A673 (cell line): ENCODE measurements at regions not wholly inside any gene's neighbourhood (a gene's known extent, or its start where the extent isn't known, plus 50 kb on each side); places are given as distances from the start of the nearest gene placed in this dataset.

Source experiments
- BruUV-seq: library from RNA; stranded (reverse); fragments of 400-500 nt; replicated peaks from 2 replicates; lab custom pipeline; 2021; lab: Mats Ljungman, UMichigan
- CTCF ChIA-PET: fragments of 300-600 bp; sonication (Branson Sonifier 250); formaldehyde crosslinking; loops from one replicate; lab custom pipeline; 2022; ENCODE audit warnings: antibody characterized with exemption; lab: Charles Lee
- POLR2A ChIA-PET: fragments of 300-600 bp; sonication (Branson Sonifier 250); formaldehyde crosslinking; loops from one replicate; lab custom pipeline; 2022; ENCODE audit warnings: antibody characterized with exemption; ENCODE audit not compliant: low non-redundant PET; lab: Charles Lee
- DNase-seq: peaks from one replicate; pipeline ENCODE4 v3.0.0-alpha.2; 2015; ENCODE audit warnings: low spot score
- H3K27ac ChIP-seq: fragments of 200-600 bp; sonication (generic); 2 replicates; pipeline ENCODE4 v1.5.1; 2016; ENCODE audit warnings: mixed run types, low read depth, mild to moderate bottlenecking, mixed read lengths, antibody characterized with exemption, low read length; ENCODE audit not compliant: poor library complexity, severe bottlenecking
- H3K27me3 ChIP-seq: fragments of 200-600 bp; sonication (generic); replicated peaks from 2 replicates; pipeline ENCODE4 v1.6.1; 2017; ENCODE audit warnings: mixed run types, low read depth, mild to moderate bottlenecking, mixed read lengths, antibody characterized with exemption, low read length; ENCODE audit not compliant: insufficient read depth, poor library complexity
- H3K36me3 ChIP-seq: fragments of 200-600 bp; sonication (generic); 2 replicates; pipeline ENCODE4 v1.6.1; 2016; ENCODE audit warnings: mixed run types, mild to moderate bottlenecking, mixed read lengths, antibody characterized with exemption, low read length; ENCODE audit not compliant: insufficient read depth, poor library complexity, severe bottlenecking
- H3K4me1 ChIP-seq: fragments of 200-600 bp; sonication (generic); 2 replicates; pipeline ENCODE4 v1.6.1; 2017; ENCODE audit warnings: mixed run types, mild to moderate bottlenecking, mixed read lengths, antibody characterized with exemption, low read length; ENCODE audit not compliant: insufficient read depth, poor library complexity, severe bottlenecking
- H3K4me3 ChIP-seq: fragments of 200-600 bp; sonication (generic); 2 replicates; pipeline ENCODE4 v1.5.1; 2016; ENCODE audit warnings: low read depth, mixed run types, mild to moderate bottlenecking, mixed read lengths, low read length; ENCODE audit not compliant: poor library complexity, severe bottlenecking
- H3K9me3 ChIP-seq: fragments of 200-600 bp; sonication (generic); 2 replicates; pipeline ENCODE4 v1.6.1; 2016; ENCODE audit warnings: mixed run types, low read depth, mild to moderate bottlenecking, mixed read lengths, antibody characterized with exemption, low read length; ENCODE audit not compliant: poor library complexity, severe bottlenecking
- EZH2 ChIP-seq: fragments of 200-600 bp; sonication (generic); IDR thresholded peaks from 2 replicates; pipeline ENCODE4 v1.6.1; 2017; ENCODE audit warnings: borderline replicate concordance, low read depth, mild to moderate bottlenecking, mixed read lengths, antibody characterized with exemption, low read length; ENCODE audit not compliant: poor library complexity, severe bottlenecking
- intact Hi-C: fragments of 100-400 bp; cut with micrococcal nuclease; formaldehyde crosslinking; loops from one replicate; pipeline ENCODE4 v1.10.0; 2022; ENCODE audit not compliant: unreplicated experiment
- TF ChIP-seq, protein P1 (sequence below): fragments of 300-800, 200-600 bp; sonication (generic); conservative IDR thresholded peaks from 2 replicates; pipeline ENCODE4 v1.5.1; 2017; ENCODE audit warnings: low read depth, mild to moderate bottlenecking, antibody characterized with exemption, low read length, moderate library complexity, mixed read lengths

DNA sequence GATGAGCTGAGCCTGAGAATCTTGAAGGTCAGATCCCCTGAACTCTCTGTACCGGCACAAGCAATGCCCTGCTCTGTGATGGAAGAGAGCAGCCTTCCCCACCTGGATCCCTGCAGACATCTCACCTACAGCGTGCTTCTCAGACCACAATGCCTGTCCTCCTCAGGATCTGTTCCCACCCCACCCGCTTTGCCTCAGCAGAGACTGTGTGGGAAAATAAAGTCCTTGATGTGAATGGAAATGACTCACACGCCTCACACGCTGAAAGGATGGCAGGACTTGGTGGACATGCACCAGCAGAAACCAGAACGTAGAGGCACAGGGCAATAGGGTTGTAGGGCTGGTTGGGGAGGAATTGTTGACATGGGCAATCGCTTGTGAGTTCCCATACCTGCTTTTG is 117.9 kb upstream of the POU3F3 start:
- Histone ChIP-seq H3K27me3 (peaks cover under 1% of the 10 kb centered on the region), H3K36me3 (no peaks in the 10 kb centered on the region), H3K9me3 (no peaks in the 10 kb centered on the region), H3K4me3 (no peak overlapping the region), H3K4me1 (no peaks in the 10 kb centered on the region), H3K27ac (no peak overlapping the region)
- CTCF ChIA-PET: no interaction called here
- TF ChIP-seq, protein P1, sequence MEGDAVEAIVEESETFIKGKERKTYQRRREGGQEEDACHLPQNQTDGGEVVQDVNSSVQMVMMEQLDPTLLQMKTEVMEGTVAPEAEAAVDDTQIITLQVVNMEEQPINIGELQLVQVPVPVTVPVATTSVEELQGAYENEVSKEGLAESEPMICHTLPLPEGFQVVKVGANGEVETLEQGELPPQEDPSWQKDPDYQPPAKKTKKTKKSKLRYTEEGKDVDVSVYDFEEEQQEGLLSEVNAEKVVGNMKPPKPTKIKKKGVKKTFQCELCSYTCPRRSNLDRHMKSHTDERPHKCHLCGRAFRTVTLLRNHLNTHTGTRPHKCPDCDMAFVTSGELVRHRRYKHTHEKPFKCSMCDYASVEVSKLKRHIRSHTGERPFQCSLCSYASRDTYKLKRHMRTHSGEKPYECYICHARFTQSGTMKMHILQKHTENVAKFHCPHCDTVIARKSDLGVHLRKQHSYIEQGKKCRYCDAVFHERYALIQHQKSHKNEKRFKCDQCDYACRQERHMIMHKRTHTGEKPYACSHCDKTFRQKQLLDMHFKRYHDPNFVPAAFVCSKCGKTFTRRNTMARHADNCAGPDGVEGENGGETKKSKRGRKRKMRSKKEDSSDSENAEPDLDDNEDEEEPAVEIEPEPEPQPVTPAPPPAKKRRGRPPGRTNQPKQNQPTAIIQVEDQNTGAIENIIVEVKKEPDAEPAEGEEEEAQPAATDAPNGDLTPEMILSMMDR: no peak
- TF ChIP-seq EZH2: no peak
- intact Hi-C loops: no loop called here
- POLR2A ChIA-PET: no interaction called here
- DNase-seq: no peak
- BruUV-seq: no TSS peak

DNA sequence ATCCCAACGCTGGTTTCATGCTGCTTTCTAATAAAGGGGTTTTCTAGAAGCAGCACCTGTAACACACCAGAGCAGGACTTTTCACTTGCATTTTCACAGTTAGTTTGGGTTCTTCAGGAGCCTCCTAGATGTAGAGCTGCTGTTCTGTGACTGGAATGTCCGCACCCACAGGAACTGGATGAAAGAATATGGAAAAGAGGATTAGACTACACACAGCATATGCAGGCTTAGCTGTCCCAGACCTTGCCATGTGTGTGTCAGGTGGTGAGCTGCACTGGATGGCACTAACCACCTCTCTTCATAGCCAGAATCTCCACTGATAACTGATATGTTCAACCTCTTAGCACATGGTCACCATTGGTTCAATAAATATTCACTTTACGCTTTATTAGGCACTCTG is 112.1 kb upstream of the POU3F3 start:
- TF ChIP-seq EZH2: no peak
- TF ChIP-seq, protein P1: no peak
- Histone ChIP-seq H3K4me1 (no peaks in the 10 kb centered on the region), H3K9me3 (no peaks in the 10 kb centered on the region), H3K27me3 (peaks cover 2% of the 10 kb centered on the region), H3K36me3 (no peaks in the 10 kb centered on the region), H3K27ac (no peak overlapping the region), H3K4me3 (no peak overlapping the region)
- intact Hi-C loops: no loop called here
- ChIA-PET CTCF (no interaction called here), POLR2A (no interaction called here)
- no peak for DNase-seq
- BruUV-seq: no TSS peak

DNA sequence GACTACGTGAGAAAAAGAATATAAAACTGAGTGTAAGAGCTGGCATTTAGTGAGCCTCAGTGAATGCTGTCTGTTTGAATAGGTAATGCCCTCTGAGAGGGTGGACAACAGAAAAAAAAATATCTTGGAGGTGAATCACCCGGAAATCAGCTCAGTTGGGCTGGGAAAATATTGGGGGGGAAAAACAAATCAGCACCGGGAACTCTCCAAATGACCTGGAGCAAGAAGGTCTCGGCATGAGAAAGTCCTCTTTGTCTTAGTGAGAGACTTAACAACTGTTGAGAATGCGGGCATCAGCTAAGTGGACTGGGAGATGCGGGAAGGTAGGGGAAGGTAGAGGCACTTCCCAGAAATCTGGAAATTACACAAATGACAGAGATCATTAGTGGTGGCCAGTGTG is 109.4 kb upstream of the POU3F3 start:
- Histone ChIP-seq H3K9me3 (no peaks in the 10 kb centered on the region), H3K4me3 (no peak overlapping the region), H3K36me3 (no peaks in the 10 kb centered on the region), H3K27ac (no peak overlapping the region), H3K27me3 (peaks cover 2% of the 10 kb centered on the region), H3K4me1 (no peaks in the 10 kb centered on the region)
- ChIA-PET POLR2A (no interaction called here), CTCF (no interaction called here)
- no peak for TF ChIP-seq EZH2
- TF ChIP-seq, protein P1: no peak
- DNase-seq: no peak
- no TSS peak for BruUV-seq
- intact Hi-C loops: no loop called here
